ENCODE measurements at regions not wholly inside any gene's neighbourhood (a gene's known extent, or its start where the extent isn't known, plus 50 kb on each side); places are given as distances from the start of the nearest gene placed in this dataset.
A peak's percentile ranks its signal among the peaks of the same experiment; 100 is the strongest.

DNA sequence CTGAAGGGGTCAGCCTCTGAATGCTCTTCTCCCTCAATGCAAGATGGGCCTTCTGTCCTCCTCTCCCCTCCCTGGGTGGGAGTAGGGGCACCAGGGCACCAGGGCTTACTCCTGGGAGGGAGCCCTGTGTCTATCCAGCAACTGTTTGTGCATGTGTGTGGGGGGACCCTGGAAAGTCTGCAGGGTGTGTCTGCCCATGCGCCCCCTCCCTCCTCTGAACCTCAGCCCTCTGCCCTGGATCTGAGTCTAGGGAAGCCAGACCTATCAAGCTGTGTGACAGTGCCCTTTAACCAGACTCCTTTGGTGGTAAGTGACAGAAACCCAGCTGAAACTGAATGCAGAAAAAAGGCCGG is 213.3 kb upstream of the ZNF536 start:
- Histone ChIP-seq H3K27me3 (ENCODE audit: control insufficient read depth in 4 of 4, insufficient read depth in 4 of 4, low read length in 3 of 4) (peaks cover 0 to 3% (median under 1%) of the 10 kb centered on the region in 4 donors), H3K4me3 (ENCODE audit: low read depth in 1 of 3, low read length in 3 of 3) (no peak overlapping the region), H3K27ac (ENCODE audit: low read depth in 1 of 2, low read length in 2 of 2) (no peak overlapping the region), H3K9ac (ENCODE audit: low read depth in 1 of 2, low read length in 2 of 2) (no peak overlapping the region), H3K4me1 (ENCODE audit: control insufficient read depth in 4 of 4, insufficient read depth in 4 of 4, low read length in 3 of 4) (no peaks in the 10 kb centered on the region), H3K36me3 (ENCODE audit: control insufficient read depth in 4 of 4, insufficient read depth in 3 of 4, low read depth in 1 of 4, low read length in 3 of 4) (no peaks in the 10 kb centered on the region), H3K9me3 (ENCODE audit: control insufficient read depth in 4 of 4, low read length in 3 of 4) (no peaks in the 10 kb centered on the region)
- WGBS: 93% methylated on average over 2 of the region's 2 CpGs
- DNase-seq (ENCODE audit: low spot score): no peak
- TF ChIP-seq SP1 (IDR thresholded peaks at IDR 0.05) (no peak), GABPA (IDR thresholded peaks at IDR 0.05 in 1 of 2, conservative IDR thresholded peaks at IDR 0.05 in 1 of 2) (no peak), REST (IDR thresholded peaks at IDR 0.05) (no peak), JUND (IDR thresholded peaks at IDR 0.05) (no peak), EGR1 (IDR thresholded peaks at IDR 0.05; ENCODE audit: low read depth in 2 of 2) (no peak), ATF3 (IDR thresholded peaks at IDR 0.05) (no peak), NR2F2 (IDR thresholded peaks at IDR 0.05) (no peak), FOXA2 (IDR thresholded peaks at IDR 0.05) (no peak), FOXA1 (IDR thresholded peaks at IDR 0.05) (no peak), ZBTB33 (IDR thresholded peaks at IDR 0.05) (no peak), RXRA (IDR thresholded peaks at IDR 0.05) (no peak), MAX (IDR thresholded peaks at IDR 0.05) (no peak), TAF1 (conservative IDR thresholded peaks at IDR 0.05) (no peak), HNF4G (IDR thresholded peaks at IDR 0.05) (no peak)

DNA sequence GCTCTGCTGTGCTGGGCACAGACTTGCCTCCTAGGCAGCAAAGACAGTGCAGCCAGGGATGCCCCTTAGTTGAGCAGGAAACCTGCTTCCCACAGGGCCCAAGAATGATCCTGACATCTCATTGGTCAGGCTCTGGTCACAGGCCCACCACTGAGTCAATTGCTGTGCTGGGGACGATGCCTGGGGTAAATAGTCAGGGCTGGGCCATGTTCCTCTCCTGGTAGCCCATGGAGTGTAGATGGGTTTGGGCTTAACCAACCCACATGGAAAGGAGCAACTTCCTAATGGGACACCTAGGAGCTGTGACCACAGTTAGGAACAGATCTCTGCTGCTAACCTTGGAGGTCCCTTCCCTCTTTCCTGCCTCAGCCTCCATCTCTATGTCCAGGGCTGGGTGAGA is 212.5 kb upstream of the ZNF536 start:
- Histone ChIP-seq H3K9ac (ENCODE audit: low read depth in 1 of 2, low read length in 2 of 2) (no peak overlapping the region), H3K27me3 (ENCODE audit: control insufficient read depth in 4 of 4, insufficient read depth in 4 of 4, low read length in 3 of 4) (peaks cover 0 to 3% (median under 1%) of the 10 kb centered on the region in 4 donors), H3K27ac (ENCODE audit: low read depth in 1 of 2, low read length in 2 of 2) (no peak overlapping the region), H3K4me3 (ENCODE audit: low read depth in 1 of 3, low read length in 3 of 3) (no peak overlapping the region), H3K4me1 (ENCODE audit: control insufficient read depth in 4 of 4, insufficient read depth in 4 of 4, low read length in 3 of 4) (no peaks in the 10 kb centered on the region), H3K9me3 (ENCODE audit: control insufficient read depth in 4 of 4, low read length in 3 of 4) (no peaks in the 10 kb centered on the region), H3K36me3 (ENCODE audit: control insufficient read depth in 4 of 4, insufficient read depth in 3 of 4, low read depth in 1 of 4, low read length in 3 of 4) (no peaks in the 10 kb centered on the region)
- TF ChIP-seq RXRA (IDR thresholded peaks at IDR 0.05) (no peak), ATF3 (IDR thresholded peaks at IDR 0.05) (no peak), ZBTB33 (IDR thresholded peaks at IDR 0.05) (no peak), GABPA (IDR thresholded peaks at IDR 0.05 in 1 of 2, conservative IDR thresholded peaks at IDR 0.05 in 1 of 2) (no peak), MAX (IDR thresholded peaks at IDR 0.05) (no peak), YY1 (IDR thresholded peaks at IDR 0.05) (no peak), JUND (IDR thresholded peaks at IDR 0.05) (no peak), RAD21 (IDR thresholded peaks at IDR 0.05) (no peak), CTCF (IDR thresholded peaks at IDR 0.05; ENCODE audit: low read depth, low read length, missing input control) (no peak), REST (IDR thresholded peaks at IDR 0.05) (no peak)
- DNase-seq (ENCODE audit: low spot score): peak; percentile 4
- WGBS: 76% methylated on average over 1 of the region's 1 CpG

Measured in liver (tissue), 8 donors.